Erythroblast (primary cell): ENCODE measurements at regions not wholly inside any gene's neighbourhood (a gene's known extent, or its start where the extent isn't known, plus 50 kb on each side); places are given as distances from the start of the nearest gene placed in this dataset.

Experiments used
- GATA1 ChIP-seq: IDR thresholded peaks from 2 replicates; pipeline ENCODE4 v1.6.1; 2011; ENCODE audit warnings: low read depth, mild to moderate bottlenecking, control low read depth, low read length, moderate library complexity
- POLR2A ChIP-seq: IDR thresholded peaks from 2 replicates; pipeline ENCODE4 v1.6.1; 2011; ENCODE audit warnings: mild to moderate bottlenecking, low read length

- TF ChIP-seq POLR2A: no peak
- no peak for TF ChIP-seq GATA1
Observed at GRCh38 chr4:1512051-1512737, 106.0 kb upstream of the NKX1-1 start.
